Smooth muscle cell (in vitro differentiated cells): ENCODE measurements at regions not wholly inside any gene's neighbourhood (a gene's known extent, or its start where the extent isn't known, plus 50 kb on each side); places are given as distances from the start of the nearest gene placed in this dataset.

ENCODE experiments used
- DNase-seq: peaks from one replicate; lab custom pipeline; 2025; ENCODE audit not compliant: unreplicated experiment; lab: John Stamatoyannopoulos, UW
- H2AFZ ChIP-seq: fragments of 200-600 bp; sonication (generic); 2 replicates; pipeline ENCODE4 v1.6.0; 2016; ENCODE audit warnings: antibody characterized with exemption, low read depth, mild to moderate bottlenecking
- H3F3A ChIP-seq: fragments of 200-600 bp; sonication (generic); 2 replicates; pipeline ENCODE4 v1.6.0; 2017; ENCODE audit warnings: antibody characterized with exemption, low read depth
- H3K27ac ChIP-seq: fragments of 200-600 bp; sonication (generic); 2 replicates; pipeline ENCODE4 v1.5.1; 2016; ENCODE audit warnings: low read depth, mild to moderate bottlenecking
- H3K27me3 ChIP-seq: fragments of 200-600 bp; sonication (generic); 2 replicates; pipeline ENCODE4 v1.6.1; 2016; ENCODE audit warnings: low read depth, mild to moderate bottlenecking
- H3K36me3 ChIP-seq: fragments of 200-600 bp; sonication (generic); 2 replicates; pipeline ENCODE4 v1.5.1; 2016; ENCODE audit warnings: low read depth
- H3K4me1 ChIP-seq: fragments of 200-600 bp; sonication (generic); 2 replicates; pipeline ENCODE4 v1.5.1; 2016; ENCODE audit warnings: low read depth
- H3K4me2 ChIP-seq: fragments of 200-600 bp; sonication (generic); 2 replicates; pipeline ENCODE4 v1.6.0; 2016; ENCODE audit warnings: mild to moderate bottlenecking
- H3K4me3 ChIP-seq: fragments of 200-600 bp; sonication (generic); 2 replicates; pipeline ENCODE4 v1.5.1; 2016; ENCODE audit warnings: mild to moderate bottlenecking
- H3K79me2 ChIP-seq: fragments of 200-600 bp; sonication (generic); 2 replicates; pipeline ENCODE4 v1.6.0; 2016; ENCODE audit warnings: low read depth, mild to moderate bottlenecking
- H3K9ac ChIP-seq: fragments of 200-600 bp; sonication (generic); 2 replicates; pipeline ENCODE4 v1.6.0; 2016; ENCODE audit warnings: low read depth
- H3K9me3 ChIP-seq: fragments of 200-600 bp; sonication (generic); replicated peaks from 2 replicates; pipeline ENCODE4 v1.5.1; 2016; ENCODE audit warnings: low read depth
- H4K20me1 ChIP-seq: fragments of 200-600 bp; sonication (generic); 2 replicates; pipeline ENCODE4 v1.6.0; 2016; ENCODE audit warnings: low read depth
- CTCF ChIP-seq: fragments of 200-600 bp; sonication (generic); IDR thresholded peaks from 2 replicates; pipeline ENCODE4 v1.5.1; 2017; ENCODE audit warnings: borderline replicate concordance, mild to moderate bottlenecking, antibody characterized with exemption; ENCODE audit not compliant: insufficient read depth, poor library complexity, severe bottlenecking
- WGBS: methylation state at CpG from one replicate; pipeline ENCODE4 v1.1.7; 2016; ENCODE audit warnings: low lambda C conversion rate; 5-methylcytosine and 5-hydroxymethylcytosine counted together

- Histone ChIP-seq H3K4me3 (no peak overlapping the region), H3K79me2 (no peaks in the 10 kb centered on the region), H3K9ac (no peak overlapping the region), H3K36me3 (no peaks in the 10 kb centered on the region), H3K4me1 (peaks cover 15% of the 10 kb centered on the region), H3K27me3 (no peaks in the 10 kb centered on the region), H3K27ac (peak overlapping the region; percentile 32), H3K4me2 (peak overlapping the region; percentile 52), H3K9me3 (no peaks in the 10 kb centered on the region), H2AFZ (peak overlapping the region; percentile 64), H4K20me1 (no peaks in the 10 kb centered on the region), H3F3A (peaks cover 6% of the 10 kb centered on the region)
- WGBS = 30% methylated on average over 1 of the region's 1 CpG
- no peak for TF ChIP-seq CTCF
- no peak for DNase-seq
Observed at GRCh38 chr2:158013891-158014290, 87.8 kb upstream of the UPP2 start.

GRCh38 chr2:158011055-158011771, 90.5 kb upstream of the UPP2 start:
- Histone ChIP-seq H3K79me2 (no peaks in the 10 kb centered on the region), H3K4me3 (no peak overlapping the region), H4K20me1 (no peaks in the 10 kb centered on the region), H3K36me3 (no peaks in the 10 kb centered on the region), H3K27ac (peak overlapping the region; percentile 57), H3K9ac (no peak overlapping the region), H2AFZ (peak overlapping the region; percentile 4), H3K27me3 (no peaks in the 10 kb centered on the region), H3K4me1 (peaks cover 15% of the 10 kb centered on the region), H3K9me3 (no peaks in the 10 kb centered on the region), H3F3A (peaks cover 6% of the 10 kb centered on the region), H3K4me2 (no peak overlapping the region)
- TF ChIP-seq CTCF = no peak
- 45% methylated on average over 5 of the region's 5 CpGs for WGBS
- no peak for DNase-seq

GRCh38 chr2:158009399-158009798, 92.3 kb upstream of the UPP2 start:
- Histone ChIP-seq H3F3A (peaks cover 6% of the 10 kb centered on the region), H3K9me3 (no peaks in the 10 kb centered on the region), H3K27ac (no peak overlapping the region), H3K79me2 (no peaks in the 10 kb centered on the region), H2AFZ (no peak overlapping the region), H3K27me3 (no peaks in the 10 kb centered on the region), H3K36me3 (no peaks in the 10 kb centered on the region), H3K4me1 (peaks cover 15% of the 10 kb centered on the region), H3K4me2 (no peak overlapping the region), H3K4me3 (no peak overlapping the region), H4K20me1 (no peaks in the 10 kb centered on the region), H3K9ac (no peak overlapping the region)
- WGBS = 75% methylated on average over 4 of the region's 4 CpGs
- TF ChIP-seq CTCF = no peak
- no peak for DNase-seq
